Body of pancreas (tissue), 4 donors: ENCODE measurements at regions not wholly inside any gene's neighbourhood (a gene's known extent, or its start where the extent isn't known, plus 50 kb on each side); places are given as distances from the start of the nearest gene placed in this dataset.
"Not testable (repeated sequence)": the region's sequence is repeated elsewhere in the genome, so short reads cannot be mapped to it uniquely, and the experiment has no call there.

ENCODE experiments used
- ATAC-seq: fragments of 150-250 bp; one replicate; pipeline ENCODE4 v1.9.1; 2016
- DNase-seq, 4 donors: peaks; one replicate each; pipeline ENCODE4 v3.0.0-alpha.2; 2019
- H3K27ac ChIP-seq, 4 donors: fragments of 200-600 bp; sonication (generic); 1 replicate in 3 of 4; 2 replicates in 1 of 4; pipeline versions ENCODE4 v1.5.1 to v1.6.1; 2016 to 2019; ENCODE audit warnings: mild to moderate bottlenecking in 1 of 4, mixed read lengths in 1 of 4, moderate library complexity in 1 of 4
- H3K27me3 ChIP-seq, 2 donors: fragments of 200-600 bp; sonication (generic); one replicate each; pipeline ENCODE4 v1.6.0; 2016; ENCODE audit warnings: mild to moderate bottlenecking in 1 of 2
- H3K36me3 ChIP-seq, 2 donors: fragments of 200-600 bp; sonication (generic); replicated peaks in 1 of 2; 2 replicates each; pipeline ENCODE4 v1.5.1; 2016; ENCODE audit warnings: low read depth in 2 of 2; ENCODE audit not compliant: insufficient read depth in 1 of 2
- H3K4me1 ChIP-seq: fragments of 200-600 bp; sonication (generic); one replicate; pipeline ENCODE4 v1.6.0; 2016
- H3K4me3 ChIP-seq, 2 donors: fragments of 200-600 bp; sonication (generic); 1 replicate in 1 of 2; 2 replicates in 1 of 2; pipeline ENCODE4 v1.5.1; 2016 to 2019
- H3K9me3 ChIP-seq, 3 donors: fragments of 200-600 bp; sonication (generic); 1 replicate in 2 of 3; 2 replicates in 1 of 3; pipeline ENCODE4 v1.5.1; 2016
- CTCF ChIP-seq, 7 experiments: fragments of 450-650 bp in 4 of 7; fragments of 200-600 bp in 3 of 7; sonication (generic) in 3 of 7; IDR thresholded peaks; one replicate each; pipeline ENCODE4 v1.5.1; 2016 to 2019; ENCODE audit warnings: antibody characterized with exemption in 7 of 7
- POLR2A ChIP-seq, 3 donors: fragments of 450-650 bp; IDR thresholded peaks; one replicate each; pipeline ENCODE4 v1.6.1; 2016; ENCODE audit warnings: antibody characterized with exemption in 3 of 3, mild to moderate bottlenecking in 2 of 3
- WGBS, 2 donors: methylation state at CpG; one replicate each; pipeline ENCODE4 v1.1.5; 2017; 5-methylcytosine and 5-hydroxymethylcytosine counted together
- intact Hi-C: fragments of 100-400 bp; cut with DNase I; formaldehyde crosslinking; loops from one replicate; pipeline ENCODE4 v1.15.1; 2023

GRCh38 chr2:62393293-62393692, 112.7 kb downstream of the TMEM17 start:
- Histone ChIP-seq H3K36me3 (no peaks in the 10 kb centered on the region), H3K27ac (no peak overlapping the region), H3K27me3 (no peaks in the 10 kb centered on the region), H3K4me1 (no peaks in the 10 kb centered on the region), H3K9me3 (no peaks in the 10 kb centered on the region), H3K4me3 (no peak overlapping the region)
- intact Hi-C loops, result no loop called here
- TF ChIP-seq POLR2A (IDR thresholded peaks at IDR 0.05), result no peak
- DNase-seq, result no peak
- no peak for ATAC-seq
- WGBS, 2 donors, result 75 to 89% methylated on average over 3 of the region's 3 CpGs

DNA sequence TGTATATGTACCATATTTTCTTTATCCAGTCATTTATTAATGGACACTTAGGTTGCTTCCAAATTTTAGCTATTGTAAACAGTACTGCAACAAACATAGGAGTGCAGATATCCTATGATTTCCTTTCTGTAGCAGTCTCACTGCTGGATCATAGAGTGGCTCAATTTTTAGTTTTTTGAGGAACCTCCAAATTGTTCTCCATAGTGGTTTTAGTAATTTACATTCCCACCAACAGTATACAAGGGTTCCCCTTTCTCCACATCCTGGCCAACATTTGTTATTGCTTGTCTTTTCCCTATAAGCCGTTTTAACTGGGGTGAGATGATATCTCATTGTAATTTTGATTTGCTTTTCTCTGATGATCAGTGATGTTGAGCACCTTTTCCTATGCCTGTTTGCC, 114.3 kb downstream of the TMEM17 start:
- Histone ChIP-seq H3K27me3 (no peaks in the 10 kb centered on the region), H3K4me1 (no peaks in the 10 kb centered on the region), H3K36me3 (no peaks in the 10 kb centered on the region), H3K27ac (no peak overlapping the region), H3K4me3 (no peak overlapping the region), H3K9me3 (no peaks in the 10 kb centered on the region)
- intact Hi-C loops, result no loop called here
- no peak for DNase-seq
- no peak for ATAC-seq
- WGBS, 2 donors, result 50 to 70% methylated on average over 1 of the region's 1 CpG
- TF ChIP-seq POLR2A (IDR thresholded peaks at IDR 0.05) (no peak), CTCF (IDR thresholded peaks at IDR 0.05) (no peak)

DNA sequence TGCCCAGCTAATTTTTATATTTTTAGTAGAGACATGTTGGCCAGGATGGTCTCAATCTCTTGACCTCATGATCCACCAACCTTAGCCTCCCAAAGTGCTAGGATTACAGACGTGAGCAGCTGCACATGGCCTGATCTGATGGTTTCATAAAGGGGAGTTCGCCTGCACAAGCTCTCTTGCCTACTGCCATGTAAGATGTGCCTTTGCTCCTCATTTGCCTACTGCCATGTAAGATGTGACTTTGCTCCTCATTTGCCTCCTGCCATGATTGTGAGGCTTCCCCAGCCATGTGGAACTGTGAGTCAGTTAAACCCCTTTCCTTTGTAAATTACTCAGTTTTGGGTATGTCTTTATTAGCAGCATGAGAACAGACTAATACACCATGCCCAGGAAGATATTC, 119.6 kb downstream of the TMEM17 start:
- H3K27ac ChIP-seq, H3K9me3 ChIP-seq, H3K4me1 ChIP-seq, intact Hi-C loops, H3K4me3 ChIP-seq, H3K27me3 ChIP-seq, ATAC-seq, DNase-seq, H3K36me3 ChIP-seq: not testable (repeated sequence)
- 56 to 68% methylated on average over 2 of the region's 2 CpGs for WGBS, 2 donors

DNA sequence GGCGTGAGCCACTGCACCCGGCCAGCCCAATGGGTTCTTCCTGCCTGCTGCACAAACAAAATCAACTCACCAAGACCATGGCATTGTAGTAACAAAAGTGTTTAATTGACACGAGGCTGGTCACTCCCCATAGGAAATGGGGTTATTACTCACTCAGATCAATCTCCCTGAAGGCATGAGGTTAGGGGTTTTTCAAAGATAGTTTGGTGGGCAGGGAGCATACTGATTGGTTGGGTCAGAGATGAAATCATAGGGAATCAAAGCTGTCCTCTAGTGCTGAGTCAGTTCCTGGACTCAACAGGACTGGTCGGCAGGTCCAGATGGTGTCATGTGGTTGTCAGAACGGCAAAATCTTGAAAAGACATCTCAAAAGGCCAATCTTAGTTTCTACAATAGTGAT, 122.1 kb downstream of the TMEM17 start:
- H3K4me1 ChIP-seq, result no peaks in the 10 kb centered on the region
- H3K27me3 ChIP-seq, result no peaks in the 10 kb centered on the region
- DNase-seq (no peak), ATAC-seq (no peak)
- H3K9me3 ChIP-seq, result no peaks in the 10 kb centered on the region
- intact Hi-C loops, result no loop called here
- TF ChIP-seq CTCF (IDR thresholded peaks at IDR 0.05) (no peak), POLR2A (IDR thresholded peaks at IDR 0.05) (no peak)
- 62 to 80% methylated on average over 5 of the region's 5 CpGs for WGBS, 2 donors
- H3K27ac ChIP-seq, result no peak overlapping the region
- H3K4me3 ChIP-seq, result no peak overlapping the region
- H3K36me3 ChIP-seq, result no peaks in the 10 kb centered on the region

DNA sequence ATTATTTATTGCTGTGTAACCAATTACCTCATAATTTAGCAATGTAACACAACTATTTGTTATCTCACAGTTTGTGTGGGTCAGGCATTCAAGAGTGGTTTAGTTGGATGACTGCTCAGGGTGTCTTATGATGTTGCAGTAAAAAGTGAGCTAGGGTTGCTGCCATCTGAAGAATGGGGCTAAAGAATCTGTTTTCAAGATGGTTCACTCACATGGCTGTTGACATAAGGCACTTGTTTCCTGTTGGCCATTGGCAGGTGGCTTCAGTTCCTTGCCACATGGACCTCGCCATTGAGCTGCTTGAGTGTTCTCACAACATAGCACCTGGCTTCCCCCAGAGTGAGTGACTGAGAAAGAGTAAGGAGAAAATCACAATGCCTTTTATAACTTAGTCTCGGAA, 123.2 kb downstream of the TMEM17 start:
- Histone ChIP-seq H3K4me1 (no peaks in the 10 kb centered on the region), H3K36me3 (no peaks in the 10 kb centered on the region), H3K4me3 (no peak overlapping the region), H3K27me3 (no peaks in the 10 kb centered on the region), H3K9me3 (no peaks in the 10 kb centered on the region), H3K27ac (no peak overlapping the region)
- TF ChIP-seq CTCF (IDR thresholded peaks at IDR 0.05) (no peak), POLR2A (IDR thresholded peaks at IDR 0.05) (no peak)
- ATAC-seq (no peak), DNase-seq (no peak)
- intact Hi-C loops, result no loop called here
- 77 to 88% methylated on average over 2 of the region's 2 CpGs for WGBS, 2 donors

- WGBS, 2 donors, result 32 to 40% methylated on average over 2 of the region's 2 CpGs
- no peak overlapping the region for H3K4me3 ChIP-seq
- H3K9me3 ChIP-seq, result no peaks in the 10 kb centered on the region
- TF ChIP-seq POLR2A (IDR thresholded peaks at IDR 0.05) (no peak), CTCF (IDR thresholded peaks at IDR 0.05) (no peak)
- H3K27me3 ChIP-seq, result no peaks in the 10 kb centered on the region
- no peak for DNase-seq
- no peaks in the 10 kb centered on the region for H3K4me1 ChIP-seq
- H3K36me3 ChIP-seq, result no peaks in the 10 kb centered on the region
- intact Hi-C loops, result no loop called here
- ATAC-seq, result no peak
- H3K27ac ChIP-seq, result no peak overlapping the region
These were observed 123.9 kb downstream of the TMEM17 start for GRCh38 chr2:62382122-62382521.
